SU-DHL-6 (cell line): ENCODE measurements at regions not wholly inside any gene's neighbourhood (a gene's known extent, or its start where the extent isn't known, plus 50 kb on each side); places are given as distances from the start of the nearest gene placed in this dataset.

ENCODE experiments used
- H2AFZ ChIP-seq: fragments of 200-600 bp; sonication (generic); 2 replicates; pipeline ENCODE4 v1.6.1; 2014; ENCODE audit warnings: low read depth, mild to moderate bottlenecking, moderate library complexity, mixed read lengths, antibody characterized with exemption, low read length; ENCODE audit not compliant: severe bottlenecking
- H3F3A ChIP-seq: fragments of 200-600 bp; shearing (Covaris generic); 2 replicates; pipeline ENCODE4 v1.6.0; 2016; ENCODE audit warnings: antibody characterized with exemption, mild to moderate bottlenecking; ENCODE audit not compliant: insufficient read depth
- H3K27ac ChIP-seq: fragments of 200-600 bp; sonication (generic); 2 replicates; pipeline ENCODE4 v1.5.1; 2016; ENCODE audit warnings: low read depth, mild to moderate bottlenecking, low read length, moderate library complexity, mixed read lengths
- H3K27me3 ChIP-seq: fragments of 200-600 bp; sonication (generic), shearing (Covaris generic); 2 replicates; pipeline ENCODE4 v1.6.0; 2014; ENCODE audit warnings: mild to moderate bottlenecking, low read length
- H3K36me3 ChIP-seq: fragments of 200-600 bp; sonication (generic); 2 replicates; pipeline ENCODE4 v1.6.1; 2014; ENCODE audit warnings: mild to moderate bottlenecking, low read length, mixed read lengths
- H3K4me2 ChIP-seq: fragments of 300-600, 200-600 bp; shearing (Covaris generic), sonication (generic); 2 replicates; pipeline ENCODE4 v1.6.0; 2014; ENCODE audit warnings: low read length, low read depth, mild to moderate bottlenecking; ENCODE audit not compliant: poor library complexity, severe bottlenecking
- H3K4me3 ChIP-seq: fragments of 200-600 bp; sonication (generic); 2 replicates; pipeline ENCODE4 v1.5.1; 2014; ENCODE audit warnings: antibody characterized with exemption, low read length, mild to moderate bottlenecking, mixed read lengths; ENCODE audit not compliant: insufficient read depth, poor library complexity, severe bottlenecking
- H3K79me2 ChIP-seq: fragments of 200-600 bp; sonication (generic); 2 replicates; pipeline ENCODE4 v1.6.1; 2014; ENCODE audit warnings: mild to moderate bottlenecking, low read length, moderate library complexity; ENCODE audit not compliant: insufficient read depth
- H3K9ac ChIP-seq: fragments of 200-600 bp; sonication (generic); 2 replicates; pipeline ENCODE4 v1.7.0; 2014; ENCODE audit warnings: mild to moderate bottlenecking, low read length
- H3K9me2 ChIP-seq: fragments of 200-600 bp; sonication (generic); replicated peaks from 2 replicates; pipeline ENCODE4 v1.6.1; 2014; ENCODE audit warnings: low read length; ENCODE audit not compliant: insufficient read depth
- H3K9me3 ChIP-seq: fragments of 200-600 bp; sonication (generic); 2 replicates; pipeline ENCODE4 v1.6.1; 2014; ENCODE audit warnings: low read length, mixed read lengths; ENCODE audit not compliant: insufficient read depth
- H4K20me1 ChIP-seq: fragments of 200-600 bp; sonication (generic); 2 replicates; pipeline ENCODE4 v1.6.1; 2014; ENCODE audit warnings: low read depth, mild to moderate bottlenecking, antibody characterized with exemption, low read length, moderate library complexity, mixed read lengths
- EZH2phosphoT487 ChIP-seq: fragments of 200-600 bp; sonication (generic), shearing (Covaris generic); conservative IDR thresholded peaks from 2 replicates; pipeline ENCODE4 v1.6.1; 2018; ENCODE audit warnings: mild to moderate bottlenecking, antibody characterized with exemption, low read length, moderate library complexity, mixed read lengths
- TF ChIP-seq, protein P1 (sequence below): fragments of 200-600 bp; sonication (generic); IDR thresholded peaks from one replicate; pipeline ENCODE4 v1.5.1; 2017; ENCODE audit warnings: antibody characterized with exemption, mild to moderate bottlenecking, low read length, moderate library complexity; ENCODE audit not compliant: insufficient read depth, poor library complexity, severe bottlenecking

DNA sequence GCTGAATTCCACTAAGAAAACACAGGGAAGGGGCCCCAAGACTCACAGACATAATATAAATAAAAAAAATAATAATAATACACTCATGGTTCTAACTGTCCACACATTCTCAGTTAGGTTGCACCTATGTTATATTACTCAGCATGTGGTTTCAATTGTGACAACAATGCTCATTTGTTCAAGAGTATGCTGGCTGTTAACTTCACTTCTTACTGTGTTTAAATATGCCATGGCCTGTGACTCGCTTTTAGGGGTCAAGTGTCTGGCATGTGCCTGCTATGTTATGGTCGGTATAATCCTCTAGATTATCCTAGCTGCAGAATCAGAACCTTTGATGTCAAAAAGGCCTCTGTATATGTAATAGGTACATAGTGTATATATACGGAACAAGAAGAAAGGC lies 324.8 kb upstream of the INTU start:
- H3K9ac ChIP-seq: no peak overlapping the region
- TF ChIP-seq, protein P1, sequence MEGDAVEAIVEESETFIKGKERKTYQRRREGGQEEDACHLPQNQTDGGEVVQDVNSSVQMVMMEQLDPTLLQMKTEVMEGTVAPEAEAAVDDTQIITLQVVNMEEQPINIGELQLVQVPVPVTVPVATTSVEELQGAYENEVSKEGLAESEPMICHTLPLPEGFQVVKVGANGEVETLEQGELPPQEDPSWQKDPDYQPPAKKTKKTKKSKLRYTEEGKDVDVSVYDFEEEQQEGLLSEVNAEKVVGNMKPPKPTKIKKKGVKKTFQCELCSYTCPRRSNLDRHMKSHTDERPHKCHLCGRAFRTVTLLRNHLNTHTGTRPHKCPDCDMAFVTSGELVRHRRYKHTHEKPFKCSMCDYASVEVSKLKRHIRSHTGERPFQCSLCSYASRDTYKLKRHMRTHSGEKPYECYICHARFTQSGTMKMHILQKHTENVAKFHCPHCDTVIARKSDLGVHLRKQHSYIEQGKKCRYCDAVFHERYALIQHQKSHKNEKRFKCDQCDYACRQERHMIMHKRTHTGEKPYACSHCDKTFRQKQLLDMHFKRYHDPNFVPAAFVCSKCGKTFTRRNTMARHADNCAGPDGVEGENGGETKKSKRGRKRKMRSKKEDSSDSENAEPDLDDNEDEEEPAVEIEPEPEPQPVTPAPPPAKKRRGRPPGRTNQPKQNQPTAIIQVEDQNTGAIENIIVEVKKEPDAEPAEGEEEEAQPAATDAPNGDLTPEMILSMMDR: no peak
- no peak for TF ChIP-seq EZH2phosphoT487
- no peak overlapping the region for H3K4me3 ChIP-seq
- H3K27ac ChIP-seq: no peak overlapping the region
- H3F3A ChIP-seq: no peaks in the 10 kb centered on the region
- H3K79me2 ChIP-seq: no peaks in the 10 kb centered on the region
- H3K36me3 ChIP-seq: no peaks in the 10 kb centered on the region
- H3K9me2 ChIP-seq: no peaks in the 10 kb centered on the region
- H3K27me3 ChIP-seq: no peaks in the 10 kb centered on the region
- no peak overlapping the region for H2AFZ ChIP-seq
- no peaks in the 10 kb centered on the region for H4K20me1 ChIP-seq
- H3K4me2 ChIP-seq: no peak overlapping the region
- H3K9me3 ChIP-seq: no peaks in the 10 kb centered on the region

DNA sequence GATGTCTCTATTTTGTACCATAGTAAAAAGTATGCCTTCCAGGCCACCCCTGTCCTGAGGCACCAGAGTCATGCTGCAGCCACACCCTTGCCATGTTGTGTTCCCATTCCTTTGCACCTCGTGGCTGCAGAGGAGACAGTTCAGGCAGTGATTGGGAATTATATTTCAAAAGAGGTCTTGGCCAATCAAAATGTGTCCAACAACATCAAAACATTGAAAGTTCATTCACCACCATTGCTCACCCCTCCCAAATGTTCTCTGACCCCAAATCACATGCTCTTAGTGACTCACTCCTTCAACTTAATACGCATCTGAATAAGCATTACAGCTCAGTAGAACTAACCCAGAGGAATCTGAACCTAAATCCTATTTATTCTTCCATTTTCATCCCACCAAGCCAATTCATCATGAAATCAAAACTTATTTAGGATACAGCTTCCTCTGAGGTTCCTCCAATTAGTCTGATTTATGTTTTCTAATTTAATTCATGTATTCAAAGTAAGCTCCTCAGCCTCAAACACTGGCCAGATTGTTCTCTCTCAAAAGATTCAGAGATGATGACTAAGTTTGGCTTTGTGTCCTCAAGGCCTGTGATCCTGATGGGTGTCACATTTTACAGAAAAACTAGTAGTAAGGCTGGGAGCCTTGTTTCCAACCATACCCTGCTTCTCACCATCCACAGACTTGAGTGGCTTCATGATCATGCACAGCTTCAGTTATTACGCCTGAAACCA lies 323.2 kb upstream of the INTU start:
- H3K4me3 ChIP-seq: no peak overlapping the region
- no peaks in the 10 kb centered on the region for H3K27me3 ChIP-seq
- no peak overlapping the region for H3K4me2 ChIP-seq
- H3K9me3 ChIP-seq: no peaks in the 10 kb centered on the region
- H3K27ac ChIP-seq: no peak overlapping the region
- no peaks in the 10 kb centered on the region for H4K20me1 ChIP-seq
- H3K36me3 ChIP-seq: no peaks in the 10 kb centered on the region
- no peaks in the 10 kb centered on the region for H3K79me2 ChIP-seq
- H3K9me2 ChIP-seq: no peaks in the 10 kb centered on the region
- H3K9ac ChIP-seq: no peak overlapping the region
- no peak overlapping the region for H2AFZ ChIP-seq
- TF ChIP-seq EZH2phosphoT487: no peak
- TF ChIP-seq, protein P1: no peak
- H3F3A ChIP-seq: no peaks in the 10 kb centered on the region

DNA sequence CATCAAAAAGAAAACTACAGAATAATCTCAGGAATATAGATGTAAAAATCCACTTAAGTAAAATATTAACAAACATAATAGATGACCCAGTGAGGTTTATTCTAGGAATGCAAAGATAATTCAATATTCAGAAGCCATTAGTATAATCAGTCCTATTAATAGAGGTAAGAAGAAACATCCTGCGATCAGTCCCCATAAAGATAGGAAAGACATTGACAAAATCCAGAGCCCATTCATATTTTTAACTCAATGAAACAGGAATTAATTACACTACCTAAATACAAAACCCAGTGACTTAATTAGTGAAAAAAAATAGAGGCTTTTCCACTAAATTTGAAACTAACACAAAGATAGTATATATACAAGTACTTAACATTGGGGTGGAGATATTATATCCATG lies 321.4 kb upstream of the INTU start:
- Histone ChIP-seq H3F3A (no peaks in the 10 kb centered on the region), H3K79me2 (no peaks in the 10 kb centered on the region), H3K4me2 (no peak overlapping the region), H3K9ac (no peak overlapping the region), H3K27me3 (no peaks in the 10 kb centered on the region), H3K4me3 (no peak overlapping the region), H4K20me1 (no peaks in the 10 kb centered on the region), H3K27ac (no peak overlapping the region), H3K9me2 (no peaks in the 10 kb centered on the region), H2AFZ (no peak overlapping the region), H3K9me3 (no peaks in the 10 kb centered on the region), H3K36me3 (no peaks in the 10 kb centered on the region)
- TF ChIP-seq, protein P1: no peak
- TF ChIP-seq EZH2phosphoT487: no peak
